ENCODE measurements at regions not wholly inside any gene's neighbourhood (a gene's known extent, or its start where the extent isn't known, plus 50 kb on each side); places are given as distances from the start of the nearest gene placed in this dataset.

DNA sequence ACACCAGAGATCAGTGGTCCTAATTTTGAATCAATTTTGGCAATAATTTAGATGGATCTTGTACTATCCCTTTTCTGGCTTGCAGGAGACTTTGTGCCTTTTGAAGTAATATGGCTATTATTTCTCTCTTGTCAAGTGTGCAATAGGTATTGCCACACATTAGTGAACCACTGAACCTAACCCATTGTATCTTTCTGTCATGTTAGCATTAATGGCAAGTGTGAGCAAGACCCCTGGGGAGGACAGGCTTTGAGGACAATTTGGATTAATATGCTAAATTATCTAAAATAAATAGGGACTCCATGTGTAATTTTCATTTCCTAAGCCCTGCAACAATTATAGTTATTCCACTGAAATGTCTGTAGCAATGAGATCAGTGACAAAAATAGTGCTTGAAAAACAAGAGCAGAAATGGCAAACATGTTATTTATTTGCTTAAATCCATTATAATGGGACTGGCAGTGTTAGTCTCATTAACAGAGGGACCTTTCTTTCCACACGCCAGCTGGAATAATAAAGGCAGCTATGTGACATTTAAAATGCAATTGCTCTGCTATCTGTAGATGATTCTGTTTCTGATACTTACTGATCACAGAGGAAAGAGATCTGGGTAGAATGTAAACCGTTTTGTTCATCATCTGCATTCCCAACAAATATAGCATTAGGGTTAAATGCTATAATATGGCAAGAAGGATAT lies 753.3 kb upstream of the ZNF608 start:
- TF ChIP-seq, protein P1, sequence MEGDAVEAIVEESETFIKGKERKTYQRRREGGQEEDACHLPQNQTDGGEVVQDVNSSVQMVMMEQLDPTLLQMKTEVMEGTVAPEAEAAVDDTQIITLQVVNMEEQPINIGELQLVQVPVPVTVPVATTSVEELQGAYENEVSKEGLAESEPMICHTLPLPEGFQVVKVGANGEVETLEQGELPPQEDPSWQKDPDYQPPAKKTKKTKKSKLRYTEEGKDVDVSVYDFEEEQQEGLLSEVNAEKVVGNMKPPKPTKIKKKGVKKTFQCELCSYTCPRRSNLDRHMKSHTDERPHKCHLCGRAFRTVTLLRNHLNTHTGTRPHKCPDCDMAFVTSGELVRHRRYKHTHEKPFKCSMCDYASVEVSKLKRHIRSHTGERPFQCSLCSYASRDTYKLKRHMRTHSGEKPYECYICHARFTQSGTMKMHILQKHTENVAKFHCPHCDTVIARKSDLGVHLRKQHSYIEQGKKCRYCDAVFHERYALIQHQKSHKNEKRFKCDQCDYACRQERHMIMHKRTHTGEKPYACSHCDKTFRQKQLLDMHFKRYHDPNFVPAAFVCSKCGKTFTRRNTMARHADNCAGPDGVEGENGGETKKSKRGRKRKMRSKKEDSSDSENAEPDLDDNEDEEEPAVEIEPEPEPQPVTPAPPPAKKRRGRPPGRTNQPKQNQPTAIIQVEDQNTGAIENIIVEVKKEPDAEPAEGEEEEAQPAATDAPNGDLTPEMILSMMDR (IDR thresholded peaks at IDR 0.05; ENCODE audit: low read depth, low read length) = no peak
- DNase-seq (ENCODE audit: extremely low read depth, low read depth) = no peak

DNA sequence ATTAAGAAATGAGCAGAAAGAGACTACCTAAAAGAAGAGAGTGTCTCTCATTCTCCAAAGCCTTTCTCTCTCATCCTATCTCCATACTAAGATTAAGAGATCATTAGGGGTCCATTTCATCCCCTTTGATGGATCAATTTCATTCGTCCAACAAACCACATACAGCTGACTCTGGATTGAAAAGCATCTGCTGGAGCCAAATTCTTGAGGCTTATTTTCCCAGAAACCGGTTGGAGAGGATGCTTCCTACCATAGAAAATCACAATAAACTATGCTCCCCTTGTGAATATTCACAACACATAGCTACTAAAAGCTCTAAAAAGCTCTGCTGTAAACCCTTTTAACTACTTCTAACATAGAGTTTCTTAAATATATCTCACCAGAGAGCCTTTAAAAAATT lies 755.0 kb upstream of the ZNF608 start:
- DNase-seq (ENCODE audit: extremely low read depth, low read depth) = no peak
- TF ChIP-seq, protein P1 (IDR thresholded peaks at IDR 0.05; ENCODE audit: low read depth, low read length) = no peak

DNA sequence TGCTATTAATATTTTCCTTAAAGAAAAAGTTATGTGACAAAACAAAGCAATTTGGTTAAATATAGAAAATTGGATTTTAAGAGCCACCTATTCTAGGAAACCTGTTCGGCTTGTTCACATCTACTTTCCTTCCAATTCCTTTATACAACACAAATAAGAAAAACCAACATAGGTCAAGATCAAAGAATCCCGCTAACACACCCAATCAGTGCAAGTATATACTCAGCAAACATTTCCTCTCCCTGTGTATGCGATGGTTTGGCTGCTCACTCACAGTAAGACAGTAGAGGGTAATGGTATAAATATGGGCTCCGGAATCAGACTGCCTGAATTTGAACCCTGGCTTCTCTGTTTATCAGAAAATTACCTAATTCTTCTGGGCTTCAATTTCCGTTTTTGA lies 757.5 kb upstream of the ZNF608 start:
- TF ChIP-seq, protein P1 (IDR thresholded peaks at IDR 0.05; ENCODE audit: low read depth, low read length) = no peak
- DNase-seq (ENCODE audit: extremely low read depth, low read depth) = no peak

DNA sequence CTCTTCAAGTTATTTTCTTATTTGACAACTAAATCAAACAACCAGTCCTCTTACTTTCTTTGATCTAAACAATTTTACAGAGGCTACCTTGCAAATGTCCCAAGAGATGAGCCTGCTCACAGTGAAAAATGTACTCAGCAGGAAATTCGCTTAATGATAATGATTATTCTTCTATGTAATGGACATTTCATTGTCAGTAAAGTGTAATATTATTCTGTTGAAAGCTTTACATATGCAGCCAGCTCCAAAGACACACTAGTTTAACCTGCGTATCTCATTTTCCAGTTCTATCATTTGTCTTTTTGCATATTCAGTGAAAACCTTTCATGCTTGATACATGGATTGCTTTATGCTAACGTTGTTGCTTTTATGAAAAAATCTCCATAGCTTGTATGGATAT lies 758.7 kb upstream of the ZNF608 start:
- no peak for DNase-seq (ENCODE audit: extremely low read depth, low read depth)
- TF ChIP-seq, protein P1 (IDR thresholded peaks at IDR 0.05; ENCODE audit: low read depth, low read length) = no peak

DNA sequence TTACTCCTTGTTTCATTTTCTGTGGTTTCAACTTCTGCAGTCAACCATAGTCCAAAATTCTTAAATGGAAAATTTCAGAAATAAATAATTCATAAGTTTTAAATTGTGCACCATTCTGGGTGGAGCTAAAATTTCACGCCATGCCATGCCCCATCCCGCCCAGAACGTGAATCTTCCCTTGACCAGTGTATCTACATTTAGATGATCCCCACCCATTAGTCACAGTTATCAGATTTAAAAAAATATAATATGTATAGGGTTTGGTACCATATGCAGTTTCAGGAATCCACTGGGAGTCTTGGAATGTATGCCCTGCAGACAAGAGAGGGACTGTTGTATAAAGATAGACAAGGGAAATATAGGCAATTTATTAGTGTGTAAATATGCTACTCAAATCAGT lies 759.7 kb upstream of the ZNF608 start:
- DNase-seq (ENCODE audit: extremely low read depth, low read depth) = no peak
- TF ChIP-seq, protein P1 (IDR thresholded peaks at IDR 0.05; ENCODE audit: low read depth, low read length) = no peak

DNA sequence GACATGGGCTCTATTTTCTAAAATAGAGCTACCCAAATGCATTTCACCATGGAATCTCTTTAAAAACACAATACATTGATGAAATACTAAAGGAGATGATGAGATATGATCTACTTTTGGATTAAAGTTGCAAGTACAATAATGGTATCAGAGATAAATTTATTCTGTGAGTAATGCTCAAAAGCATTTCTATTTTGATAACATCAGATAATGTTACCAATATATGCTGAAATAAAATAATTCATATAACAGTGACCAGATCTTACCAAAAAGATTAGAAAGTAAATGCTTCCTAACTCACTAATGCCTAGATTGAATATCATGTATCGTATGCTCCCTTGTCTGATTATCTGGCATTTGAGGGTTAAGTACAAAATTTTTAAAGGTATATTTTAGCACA lies 761.8 kb upstream of the ZNF608 start:
- DNase-seq (ENCODE audit: extremely low read depth, low read depth) = no peak
- TF ChIP-seq, protein P1 (IDR thresholded peaks at IDR 0.05; ENCODE audit: low read depth, low read length) = no peak

DNA sequence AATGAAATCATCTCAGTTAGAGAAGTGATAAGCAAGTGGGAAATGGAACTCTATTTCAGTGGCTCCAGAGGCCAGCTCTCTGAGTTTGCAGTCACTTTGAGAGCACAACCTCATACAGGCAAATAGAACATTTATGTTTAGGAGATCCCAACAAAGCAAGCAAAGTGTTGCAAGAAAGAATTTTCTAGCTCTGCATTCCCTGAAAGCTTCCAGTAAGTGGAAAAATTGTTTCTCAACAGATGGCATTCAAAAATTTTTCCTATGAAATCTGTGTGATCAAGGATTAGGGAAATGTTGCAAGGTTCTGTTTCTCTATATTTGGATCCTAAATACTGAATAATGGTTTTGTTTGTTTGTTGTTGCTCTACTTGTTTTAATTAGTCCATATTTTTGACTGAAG lies 764.2 kb upstream of the ZNF608 start:
- no peak for DNase-seq (ENCODE audit: extremely low read depth, low read depth)
- TF ChIP-seq, protein P1 (IDR thresholded peaks at IDR 0.05; ENCODE audit: low read depth, low read length) = no peak

All from AG09319 (cell line).